GM12891 (cell line): ENCODE measurements at regions not wholly inside any gene's neighbourhood (a gene's known extent, or its start where the extent isn't known, plus 50 kb on each side); places are given as distances from the start of the nearest gene placed in this dataset.
"Not testable (repeated sequence)": the region's sequence is repeated elsewhere in the genome, so short reads cannot be mapped to it uniquely, and the experiment has no call there.

Source experiments
- DNase-seq: peaks from one replicate; pipeline ENCODE4 v3.0.0; 2011; ENCODE audit warnings: low spot score; ENCODE audit not compliant: insufficient read length
- FAIRE-seq: peaks from 2 replicates; lab custom pipeline; 2011; peaks lifted over from hg19 to GRCh38; lab: Jason Lieb, UNC
- PAX5 ChIP-seq: IDR thresholded peaks from 2 replicates; pipeline ENCODE4 v1.6.1; 2011; ENCODE audit warnings: low read length, moderate library complexity, mild to moderate bottlenecking; ENCODE audit not compliant: insufficient read depth, severe bottlenecking
- POLR2A ChIP-seq: IDR thresholded peaks from 2 replicates; pipeline ENCODE4 v1.6.1; 2011; ENCODE audit warnings: low read depth, low read length, control low read depth
- POLR2AphosphoS5 ChIP-seq: IDR thresholded peaks from 2 replicates; pipeline ENCODE4 v1.6.1; 2011; ENCODE audit warnings: low read depth, low read length, control low read depth
- POU2F2 ChIP-seq: IDR thresholded peaks from 2 replicates; pipeline ENCODE4 v1.6.1; 2011; ENCODE audit warnings: low read depth, mild to moderate bottlenecking, control low read depth, low read length, moderate library complexity
- SPI1 ChIP-seq: IDR thresholded peaks from 2 replicates; pipeline ENCODE4 v1.6.1; 2011; ENCODE audit warnings: low read depth, low read length, control low read depth
- TAF1 ChIP-seq: IDR thresholded peaks from 2 replicates; pipeline ENCODE4 v1.6.1; 2011; ENCODE audit warnings: low read depth, low read length, control low read depth

GRCh38 chr2:182477774-182478173 lies 50.9 kb upstream of the PDE1A start:
- DNase-seq (no peak), FAIRE-seq (no peak)
- no peak for TF ChIP-seq PAX5
- no peak for TF ChIP-seq TAF1
- no peak for TF ChIP-seq SPI1
- no peak for TF ChIP-seq POLR2AphosphoS5
- no peak for TF ChIP-seq POLR2A
- TF ChIP-seq POU2F2 = no peak

- no peak for DNase-seq
- FAIRE-seq = no peak
- TF ChIP-seq TAF1 = no peak
- no peak for TF ChIP-seq PAX5
- TF ChIP-seq POLR2A = no peak
These were observed 54.8 kb upstream of the PDE1A start for GRCh38 chr2:182481676-182482075.

- TF ChIP-seq POU2F2 (no peak), TAF1 (no peak), POLR2A (no peak), SPI1 (no peak), POLR2AphosphoS5 (no peak), PAX5 (no peak)
- no peak for FAIRE-seq
- DNase-seq = no peak
These were observed 55.7 kb upstream of the PDE1A start for GRCh38 chr2:182482511-182482910.

- no peak for FAIRE-seq
These were observed 69.8 kb upstream of the PDE1A start for GRCh38 chr2:182496596-182496995.

GRCh38 chr2:182499706-182500470 lies 73.1 kb upstream of the PDE1A start:
- FAIRE-seq (no peak), DNase-seq (no peak)
- TF ChIP-seq SPI1 (no peak), TAF1 (no peak), POLR2AphosphoS5 (no peak), PAX5 (no peak), POU2F2 (no peak)

More at GRCh38 chr2:182496596-182496995, 69.8 kb upstream of the PDE1A start:
- TF ChIP-seq POLR2AphosphoS5 (no peak), SPI1 (no peak), POLR2A (no peak)
- no peak for DNase-seq

GRCh38 chr2:182503886-182504285 lies 77.0 kb upstream of the PDE1A start:
- no peak for TF ChIP-seq PAX5
- no peak for TF ChIP-seq POU2F2
- no peak for TF ChIP-seq POLR2AphosphoS5
- TF ChIP-seq POLR2A = no peak
- TF ChIP-seq TAF1 = no peak
- no peak for TF ChIP-seq SPI1
- DNase-seq (no peak), FAIRE-seq (no peak)

GRCh38 chr2:182504903-182505302 lies 78.1 kb upstream of the PDE1A start:
- TF ChIP-seq POU2F2 (no peak), SPI1 (no peak), POLR2A (no peak), TAF1 (no peak), PAX5 (no peak), POLR2AphosphoS5 (no peak)
- no peak for DNase-seq
- no peak for FAIRE-seq

GRCh38 chr2:182506606-182507005 lies 79.8 kb upstream of the PDE1A start:
- TF ChIP-seq TAF1 (no peak), POLR2A (no peak), POLR2AphosphoS5 (no peak), POU2F2 (no peak), PAX5 (no peak), SPI1 (no peak)
- DNase-seq = no peak
- FAIRE-seq = no peak

- DNase-seq, FAIRE-seq: not testable (repeated sequence)
These were observed 81.7 kb upstream of the PDE1A start for GRCh38 chr2:182508583-182508982.

GRCh38 chr2:182509216-182509615 lies 82.4 kb upstream of the PDE1A start:
- TF ChIP-seq POU2F2 = no peak
- no peak for TF ChIP-seq POLR2AphosphoS5
- no peak for TF ChIP-seq SPI1
- no peak for TF ChIP-seq POLR2A
- TF ChIP-seq TAF1 = no peak
- no peak for TF ChIP-seq PAX5
- no peak for FAIRE-seq
- DNase-seq = no peak

GRCh38 chr2:182521453-182522404 lies 94.9 kb upstream of the PDE1A start:
- no peak for FAIRE-seq
- no peak for DNase-seq
- no peak for TF ChIP-seq POLR2A
- no peak for TF ChIP-seq POU2F2
- TF ChIP-seq PAX5 = no peak
- TF ChIP-seq SPI1 = no peak
- TF ChIP-seq TAF1 = no peak
- no peak for TF ChIP-seq POLR2AphosphoS5
